ENCODE measurements at regions not wholly inside any gene's neighbourhood (a gene's known extent, or its start where the extent isn't known, plus 50 kb on each side); places are given as distances from the start of the nearest gene placed in this dataset.

- Histone ChIP-seq H3K79me2 (ENCODE audit: insufficient read depth, low read length) (no peaks in the 10 kb centered on the region), H2AFZ (ENCODE audit: low read length) (no peak overlapping the region), H3K27ac (ENCODE audit: extremely low read length, insufficient read depth, low read length) (no peak overlapping the region), H3K27me3 (ENCODE audit: control insufficient read depth in 1 of 2, insufficient read depth in 2 of 2, low read length in 2 of 2) (peaks cover 1 to 5% of the 10 kb centered on the region in 2 experiments; a peak in 2 of 5 replicates), H3K4me1 (ENCODE audit: insufficient read depth, low read length) (no peaks in the 10 kb centered on the region), H4K20me1 (ENCODE audit: insufficient read depth, low read length) (no peaks in the 10 kb centered on the region), H3K4me3 (replicated peaks in 1 of 3; ENCODE audit: insufficient read depth in 1 of 3, low read depth in 2 of 3, low read length in 3 of 3) (no peak overlapping the region), H3K9ac (ENCODE audit: insufficient read depth, low read depth, low read length) (no peak overlapping the region), H3K36me3 (replicated peaks in 1 of 2; ENCODE audit: control insufficient read depth in 1 of 2, insufficient read depth in 2 of 2, low read length in 2 of 2) (no peaks in the 10 kb centered on the region), H3K4me2 (ENCODE audit: low read depth, low read length) (no peak overlapping the region), H3K9me3 (ENCODE audit: low read length) (no peaks in the 10 kb centered on the region)
- DNase-seq (ENCODE audit: low spot score), result no peak
- ChIA-PET POLR2A (no interaction called here), CTCF (ENCODE audit: low intra/inter-chr PET ratio, low total read pairs) (no interaction called here)
- ATAC-seq, result no peak
- intact Hi-C loops (cut with micrococcal nuclease; ENCODE audit: unreplicated experiment) (no loop called here), in situ Hi-C loops (cut with HindIII; ENCODE audit: extremely low pct_ligation_motif_present, low pct_unique_long_range_greater_than_20kb) (no loop called here)
- 13% methylated on average over 4 of the region's 4 CpGs for WGBS (ENCODE audit: low lambda C conversion rate)
- no peak for FAIRE-seq
- no TSS peak for BruUV-seq (replicated peaks)
- TF ChIP-seq IKZF5 (CRISPR knock-in tag; IDR thresholded peaks at IDR 0.05), result no peak
- no peak for TF ChIP-seq GATA4 (IDR thresholded peaks at IDR 0.05; ENCODE audit: borderline replicate concordance, low read depth)
- TF ChIP-seq TGIF2 (CRISPR knock-in tag; IDR thresholded peaks at IDR 0.05), result no peak
- no peak for TF ChIP-seq ZSCAN29 (CRISPR knock-in tag; conservative IDR thresholded peaks at IDR 0.05)
- no peak for TF ChIP-seq TRIM24 (CRISPR knock-in tag; IDR thresholded peaks at IDR 0.05)
- TF ChIP-seq IRF2 (CRISPR knock-in tag; IDR thresholded peaks at IDR 0.05), result no peak
- TF ChIP-seq RFX5 (IDR thresholded peaks at IDR 0.05; ENCODE audit: low read depth, low read length), result no peak
- TF ChIP-seq BCLAF1 (IDR thresholded peaks at IDR 0.05), result no peak
- no peak for TF ChIP-seq ZNF513 (CRISPR knock-in tag; conservative IDR thresholded peaks at IDR 0.05)
- no peak for TF ChIP-seq ZNF670 (CRISPR knock-in tag; IDR thresholded peaks at IDR 0.05; ENCODE audit: borderline replicate concordance)
- TF ChIP-seq ZNF484 (CRISPR knock-in tag; IDR thresholded peaks at IDR 0.05; ENCODE audit: borderline replicate concordance, low read depth), result no peak
- no peak for TF ChIP-seq HIC2 (CRISPR knock-in tag; IDR thresholded peaks at IDR 0.05; ENCODE audit: low read depth)
- TF ChIP-seq TFAP4 (IDR thresholded peaks at IDR 0.05; ENCODE audit: borderline replicate concordance, low read depth), result no peak
- no peak for TF ChIP-seq ARID2 (CRISPR knock-in tag; IDR thresholded peaks at IDR 0.05; ENCODE audit: borderline replicate concordance)
- no peak for TF ChIP-seq ZFP91 (CRISPR knock-in tag; IDR thresholded peaks at IDR 0.05; ENCODE audit: borderline replicate concordance)
- no peak for TF ChIP-seq RBFOX2 (IDR thresholded peaks at IDR 0.05; ENCODE audit: low read depth, low read length)
These were observed 199.3 kb downstream of the SEC61B start for GRCh38 chr9:99421369-99421768.
